22Rv1 (cell line): ENCODE measurements at regions not wholly inside any gene's neighbourhood (a gene's known extent, or its start where the extent isn't known, plus 50 kb on each side); places are given as distances from the start of the nearest gene placed in this dataset.

Source experiments
- ZFX ChIP-seq: fragments of 450-650 bp; IDR thresholded peaks from 2 replicates; pipeline ENCODE4 v1.6.1; 2017; ENCODE audit warnings: antibody characterized with exemption, borderline replicate concordance
- TF ChIP-seq, protein P1 (sequence below): fragments of 450-650 bp; IDR thresholded peaks from 2 replicates; pipeline ENCODE4 v1.5.1; 2017; ENCODE audit warnings: mild to moderate bottlenecking

DNA sequence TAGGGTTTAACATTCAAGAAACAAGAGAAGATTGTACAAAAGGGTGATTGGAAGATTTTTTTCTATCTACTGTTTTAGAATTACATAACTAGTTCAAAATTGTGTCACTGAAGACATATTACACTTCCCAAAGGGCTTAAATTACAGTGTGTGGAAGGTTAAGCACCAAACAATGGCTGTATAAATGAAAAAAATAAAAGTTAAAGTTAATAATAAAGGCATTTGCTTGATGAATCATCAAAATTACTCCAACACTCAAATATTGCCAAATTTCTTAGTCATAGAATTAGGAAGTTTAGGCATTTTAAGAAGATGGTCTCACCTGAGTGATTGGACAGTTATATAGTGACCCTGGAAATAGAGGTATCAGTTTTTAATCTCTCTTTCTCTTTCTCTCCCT lies 227.6 kb upstream of the CARD18 start:
- TF ChIP-seq, protein P1, sequence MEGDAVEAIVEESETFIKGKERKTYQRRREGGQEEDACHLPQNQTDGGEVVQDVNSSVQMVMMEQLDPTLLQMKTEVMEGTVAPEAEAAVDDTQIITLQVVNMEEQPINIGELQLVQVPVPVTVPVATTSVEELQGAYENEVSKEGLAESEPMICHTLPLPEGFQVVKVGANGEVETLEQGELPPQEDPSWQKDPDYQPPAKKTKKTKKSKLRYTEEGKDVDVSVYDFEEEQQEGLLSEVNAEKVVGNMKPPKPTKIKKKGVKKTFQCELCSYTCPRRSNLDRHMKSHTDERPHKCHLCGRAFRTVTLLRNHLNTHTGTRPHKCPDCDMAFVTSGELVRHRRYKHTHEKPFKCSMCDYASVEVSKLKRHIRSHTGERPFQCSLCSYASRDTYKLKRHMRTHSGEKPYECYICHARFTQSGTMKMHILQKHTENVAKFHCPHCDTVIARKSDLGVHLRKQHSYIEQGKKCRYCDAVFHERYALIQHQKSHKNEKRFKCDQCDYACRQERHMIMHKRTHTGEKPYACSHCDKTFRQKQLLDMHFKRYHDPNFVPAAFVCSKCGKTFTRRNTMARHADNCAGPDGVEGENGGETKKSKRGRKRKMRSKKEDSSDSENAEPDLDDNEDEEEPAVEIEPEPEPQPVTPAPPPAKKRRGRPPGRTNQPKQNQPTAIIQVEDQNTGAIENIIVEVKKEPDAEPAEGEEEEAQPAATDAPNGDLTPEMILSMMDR, result no peak
- TF ChIP-seq ZFX, result no peak
